Left ventricle myocardium inferior (tissue), 1 donor: ENCODE measurements at regions not wholly inside any gene's neighbourhood (a gene's known extent, or its start where the extent isn't known, plus 50 kb on each side); places are given as distances from the start of the nearest gene placed in this dataset.

Experiments used
- DNase-seq: peaks from one replicate; pipeline ENCODE4 v3.0.0-alpha.2; 2020
- H3K27ac ChIP-seq: fragments of 200-600 bp; replicated peaks from 2 replicates; pipeline ENCODE4 v1.8.0; 2021
- H3K27me3 ChIP-seq: fragments of 200-600 bp; 2 replicates; pipeline ENCODE4 v1.8.0; 2021; ENCODE audit warnings: low read depth
- H3K36me3 ChIP-seq: fragments of 200-600 bp; 2 replicates; pipeline ENCODE4 v1.8.0; 2021
- H3K4me1 ChIP-seq: fragments of 200-600 bp; 2 replicates; pipeline ENCODE4 v1.8.0; 2021
- H3K4me3 ChIP-seq: fragments of 200-600 bp; 2 replicates; pipeline ENCODE4 v1.8.0; 2021; ENCODE audit warnings: mild to moderate bottlenecking, moderate library complexity
- H3K9me3 ChIP-seq: fragments of 200-600 bp; replicated peaks from 2 replicates; pipeline ENCODE4 v1.8.0; 2021
- CTCF ChIP-seq: fragments of 200-600 bp; IDR thresholded peaks from 2 replicates; pipeline ENCODE4 v1.8.0; 2021; ENCODE audit warnings: antibody characterized with exemption, mild to moderate bottlenecking, borderline replicate concordance
- intact Hi-C: fragments of 100-400 bp; cut with micrococcal nuclease; formaldehyde crosslinking; loops from one replicate; pipeline ENCODE4 v1.11.0; 2022
- donor health status: DM: no; HTN: yes; CAD: no; lungs with severe emphysema.

DNA sequence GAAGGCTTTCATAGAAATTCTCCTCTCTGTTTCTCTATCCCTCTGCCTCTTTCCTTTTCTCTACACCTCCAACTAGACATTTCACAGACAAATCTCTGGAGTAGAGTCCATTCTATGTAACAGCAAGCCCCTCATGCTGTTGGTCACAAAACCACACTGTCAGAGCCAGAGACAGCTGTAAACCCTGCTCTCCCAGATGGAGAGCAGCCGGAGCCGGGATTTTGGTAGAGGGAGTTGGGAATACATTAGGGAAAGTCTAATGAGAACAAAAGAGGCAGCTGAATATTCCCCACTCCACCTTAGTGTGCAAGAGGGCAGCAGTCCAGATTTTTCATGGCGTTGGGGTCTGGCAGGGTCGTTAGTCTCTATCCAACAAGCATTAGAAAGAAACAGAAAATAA is 68.3 kb upstream of the EDN1 start:
- intact Hi-C loops = no loop called here
- Histone ChIP-seq H3K4me1 (no peaks in the 10 kb centered on the region), H3K27me3 (no peaks in the 10 kb centered on the region), H3K27ac (no peak overlapping the region), H3K36me3 (no peaks in the 10 kb centered on the region), H3K4me3 (no peak overlapping the region), H3K9me3 (no peaks in the 10 kb centered on the region)
- TF ChIP-seq CTCF = no peak
- DNase-seq = no peak

- DNase-seq = no peak
- intact Hi-C loops = no loop called here
- Histone ChIP-seq H3K27me3 (no peaks in the 10 kb centered on the region), H3K4me1 (no peaks in the 10 kb centered on the region), H3K27ac (no peak overlapping the region), H3K4me3 (no peak overlapping the region), H3K9me3 (no peaks in the 10 kb centered on the region), H3K36me3 (no peaks in the 10 kb centered on the region)
- no peak for TF ChIP-seq CTCF
These were observed 67.5 kb upstream of the EDN1 start for GRCh38 chr6:12222405-12223366.

- Histone ChIP-seq H3K27ac (no peak overlapping the region), H3K4me3 (no peak overlapping the region), H3K9me3 (no peaks in the 10 kb centered on the region), H3K4me1 (no peaks in the 10 kb centered on the region), H3K27me3 (peaks cover 3% of the 10 kb centered on the region), H3K36me3 (no peaks in the 10 kb centered on the region)
- intact Hi-C loops = no loop called here
- no peak for DNase-seq
- no peak for TF ChIP-seq CTCF
These were observed 66.8 kb upstream of the EDN1 start for GRCh38 chr6:12223383-12223782.

DNA sequence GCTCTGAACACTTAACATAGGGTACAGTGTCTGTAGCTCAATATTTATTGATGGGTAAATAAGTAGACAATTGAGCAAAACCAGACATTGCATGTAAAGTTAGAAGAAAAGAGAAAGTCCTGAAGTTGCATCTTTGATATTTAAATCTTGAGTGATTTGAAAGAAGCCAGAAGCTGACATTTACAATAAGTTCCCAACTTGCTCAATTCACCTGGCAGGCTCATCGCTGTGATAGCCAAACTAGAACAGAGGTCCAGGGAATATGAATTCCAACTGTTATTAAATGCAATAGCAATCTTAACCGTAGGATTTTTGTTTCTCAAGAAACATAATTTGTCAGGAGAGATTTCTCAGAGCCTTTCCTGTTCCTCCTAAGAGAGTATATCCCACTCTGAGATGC is 65.9 kb upstream of the EDN1 start:
- Histone ChIP-seq H3K9me3 (no peaks in the 10 kb centered on the region), H3K27ac (no peak overlapping the region), H3K4me1 (no peaks in the 10 kb centered on the region), H3K36me3 (no peaks in the 10 kb centered on the region), H3K4me3 (no peak overlapping the region), H3K27me3 (peaks cover 9% of the 10 kb centered on the region)
- TF ChIP-seq CTCF = no peak
- intact Hi-C loops = no loop called here
- DNase-seq = no peak

- intact Hi-C loops = no loop called here
- Histone ChIP-seq H3K27me3 (peaks cover 9% of the 10 kb centered on the region), H3K36me3 (no peaks in the 10 kb centered on the region), H3K27ac (no peak overlapping the region), H3K4me1 (no peaks in the 10 kb centered on the region), H3K4me3 (no peak overlapping the region), H3K9me3 (no peaks in the 10 kb centered on the region)
- DNase-seq = no peak
- no peak for TF ChIP-seq CTCF
These were observed 61.6 kb upstream of the EDN1 start for GRCh38 chr6:12228447-12229146.
